Karpas-422 (cell line): ENCODE measurements at regions not wholly inside any gene's neighbourhood (a gene's known extent, or its start where the extent isn't known, plus 50 kb on each side); places are given as distances from the start of the nearest gene placed in this dataset.

Experiments used
- DNase-seq: peaks from one replicate; pipeline ENCODE4 v3.0.0-alpha.2; 2015
- H2AFZ ChIP-seq: fragments of 200-600 bp; sonication (generic); 2 replicates; pipeline ENCODE4 v1.6.1; 2014; ENCODE audit warnings: antibody characterized with exemption, low read length, mixed read lengths
- H3K27ac ChIP-seq: fragments of 200-600 bp; sonication (generic); 2 replicates; pipeline ENCODE4 v1.5.1; 2014; ENCODE audit warnings: mild to moderate bottlenecking, low read length, moderate library complexity
- H3K27me3 ChIP-seq: fragments of 200-600 bp; sonication (generic); 2 replicates; pipeline ENCODE4 v1.6.1; 2014; ENCODE audit warnings: low read length, mixed read lengths
- H3K36me3 ChIP-seq: fragments of 200-600 bp; sonication (generic); 2 replicates; pipeline ENCODE4 v1.6.1; 2014; ENCODE audit warnings: low read length, mixed read lengths; ENCODE audit not compliant: insufficient read depth
- H3K4me1 ChIP-seq: fragments of 200-600 bp; sonication (generic); 2 replicates; pipeline ENCODE4 v1.6.1; 2014; ENCODE audit warnings: mild to moderate bottlenecking, low read length, mixed read lengths
- H3K4me2 ChIP-seq: fragments of 200-600 bp; sonication (generic); 2 replicates; pipeline ENCODE4 v1.6.1; 2014; ENCODE audit warnings: low read length, low read depth, mild to moderate bottlenecking; ENCODE audit not compliant: poor library complexity, severe bottlenecking
- H3K4me3 ChIP-seq: fragments of 200-600 bp; sonication (generic); 2 replicates; pipeline ENCODE4 v1.5.1; 2014; ENCODE audit warnings: mild to moderate bottlenecking, antibody characterized with exemption, low read length, mixed read lengths
- H3K79me2 ChIP-seq: fragments of 200-600 bp; sonication (generic); 2 replicates; pipeline ENCODE4 v1.6.1; 2014; ENCODE audit warnings: mild to moderate bottlenecking, low read length, mixed read lengths
- H3K9ac ChIP-seq: fragments of 200-600 bp; sonication (generic); 2 replicates; pipeline ENCODE4 v1.6.0; 2014; ENCODE audit warnings: low read length
- H3K9me2 ChIP-seq: fragments of 200-600 bp; sonication (generic), shearing (Covaris generic); replicated peaks from 2 replicates; pipeline ENCODE4 v1.6.0; 2014; ENCODE audit warnings: mild to moderate bottlenecking, low read length, moderate library complexity; ENCODE audit not compliant: insufficient read depth
- H3K9me3 ChIP-seq: fragments of 300-700, 200-600 bp; sonication (generic); 2 replicates; pipeline ENCODE4 v1.6.1; 2014; ENCODE audit warnings: low read length, mixed read lengths
- H4K20me1 ChIP-seq: fragments of 200-600 bp; sonication (generic); 2 replicates; pipeline ENCODE4 v1.6.1; 2014; ENCODE audit warnings: mild to moderate bottlenecking, antibody characterized with exemption, low read length, low read depth; ENCODE audit not compliant: insufficient read depth

GRCh38 chr20:17806107-17806506 is 106.3 kb downstream of the BANF2 start:
- Histone ChIP-seq H3K27me3 (no peaks in the 10 kb centered on the region), H3K4me2 (no peak overlapping the region), H3K9me2 (no peaks in the 10 kb centered on the region), H2AFZ (no peak overlapping the region), H3K36me3 (no peaks in the 10 kb centered on the region), H3K27ac (no peak overlapping the region), H3K79me2 (no peaks in the 10 kb centered on the region), H3K9me3 (no peaks in the 10 kb centered on the region), H3K9ac (no peak overlapping the region), H3K4me3 (no peak overlapping the region), H3K4me1 (no peaks in the 10 kb centered on the region), H4K20me1 (no peaks in the 10 kb centered on the region)
- no peak for DNase-seq

GRCh38 chr20:17803765-17804164 is 104.0 kb downstream of the BANF2 start:
- Histone ChIP-seq H3K9ac (no peak overlapping the region), H3K36me3 (no peaks in the 10 kb centered on the region), H3K9me3 (no peaks in the 10 kb centered on the region), H3K27ac (no peak overlapping the region), H4K20me1 (no peaks in the 10 kb centered on the region), H3K4me2 (no peak overlapping the region), H3K27me3 (no peaks in the 10 kb centered on the region), H3K4me1 (no peaks in the 10 kb centered on the region), H2AFZ (no peak overlapping the region), H3K4me3 (no peak overlapping the region), H3K79me2 (no peaks in the 10 kb centered on the region), H3K9me2 (no peaks in the 10 kb centered on the region)
- DNase-seq, result no peak

- no peak overlapping the region for H2AFZ ChIP-seq
- H3K4me3 ChIP-seq, result no peak overlapping the region
- H3K9ac ChIP-seq, result no peak overlapping the region
- no peaks in the 10 kb centered on the region for H3K36me3 ChIP-seq
- H3K27me3 ChIP-seq, result no peaks in the 10 kb centered on the region
- H3K4me1 ChIP-seq, result no peaks in the 10 kb centered on the region
- H3K27ac ChIP-seq, result no peak overlapping the region
- no peaks in the 10 kb centered on the region for H4K20me1 ChIP-seq
- no peaks in the 10 kb centered on the region for H3K9me3 ChIP-seq
- no peak overlapping the region for H3K4me2 ChIP-seq
- no peak for DNase-seq
- H3K79me2 ChIP-seq, result no peaks in the 10 kb centered on the region
- no peaks in the 10 kb centered on the region for H3K9me2 ChIP-seq
Measured at GRCh38 chr20:17799575-17800227, 99.9 kb downstream of the BANF2 start.

- H3K4me2 ChIP-seq, result no peak overlapping the region
- no peak overlapping the region for H3K9ac ChIP-seq
- H3K36me3 ChIP-seq, result no peaks in the 10 kb centered on the region
- no peaks in the 10 kb centered on the region for H3K9me2 ChIP-seq
- no peaks in the 10 kb centered on the region for H3K27me3 ChIP-seq
- H4K20me1 ChIP-seq, result no peaks in the 10 kb centered on the region
- no peaks in the 10 kb centered on the region for H3K9me3 ChIP-seq
- H3K79me2 ChIP-seq, result no peaks in the 10 kb centered on the region
- H3K4me3 ChIP-seq, result no peak overlapping the region
- H3K4me1 ChIP-seq, result no peaks in the 10 kb centered on the region
- no peak overlapping the region for H3K27ac ChIP-seq
- H2AFZ ChIP-seq, result no peak overlapping the region
- no peak for DNase-seq
Measured at GRCh38 chr20:17798601-17799000, 98.8 kb downstream of the BANF2 start.

GRCh38 chr20:17797579-17797978 is 97.8 kb downstream of the BANF2 start:
- no peak overlapping the region for H3K4me3 ChIP-seq
- no peaks in the 10 kb centered on the region for H3K9me2 ChIP-seq
- H3K4me2 ChIP-seq, result no peak overlapping the region
- H4K20me1 ChIP-seq, result no peaks in the 10 kb centered on the region
- DNase-seq, result no peak
- H3K27ac ChIP-seq, result no peak overlapping the region
- H3K36me3 ChIP-seq, result no peaks in the 10 kb centered on the region
- no peaks in the 10 kb centered on the region for H3K9me3 ChIP-seq
- H2AFZ ChIP-seq, result no peak overlapping the region
- no peaks in the 10 kb centered on the region for H3K79me2 ChIP-seq
- no peak overlapping the region for H3K9ac ChIP-seq
- H3K27me3 ChIP-seq, result no peaks in the 10 kb centered on the region
- H3K4me1 ChIP-seq, result no peaks in the 10 kb centered on the region

GRCh38 chr20:17797161-17797560 is 97.4 kb downstream of the BANF2 start:
- Histone ChIP-seq H3K4me1 (no peaks in the 10 kb centered on the region), H3K27me3 (no peaks in the 10 kb centered on the region), H3K9me3 (no peaks in the 10 kb centered on the region), H3K27ac (no peak overlapping the region), H3K36me3 (no peaks in the 10 kb centered on the region), H3K9me2 (no peaks in the 10 kb centered on the region), H2AFZ (no peak overlapping the region), H4K20me1 (no peaks in the 10 kb centered on the region), H3K9ac (no peak overlapping the region), H3K4me2 (no peak overlapping the region), H3K4me3 (no peak overlapping the region), H3K79me2 (no peaks in the 10 kb centered on the region)
- no peak for DNase-seq

GRCh38 chr20:17796091-17796563 is 96.4 kb downstream of the BANF2 start:
- H3K36me3 ChIP-seq, result no peaks in the 10 kb centered on the region
- H3K4me1 ChIP-seq, result no peaks in the 10 kb centered on the region
- no peak for DNase-seq
- no peaks in the 10 kb centered on the region for H3K27me3 ChIP-seq
- no peak overlapping the region for H3K4me2 ChIP-seq
- H3K79me2 ChIP-seq, result no peaks in the 10 kb centered on the region
- no peaks in the 10 kb centered on the region for H4K20me1 ChIP-seq
- no peaks in the 10 kb centered on the region for H3K9me2 ChIP-seq
- H3K9ac ChIP-seq, result no peak overlapping the region
- H3K4me3 ChIP-seq, result no peak overlapping the region
- no peaks in the 10 kb centered on the region for H3K9me3 ChIP-seq
- no peak overlapping the region for H3K27ac ChIP-seq
- H2AFZ ChIP-seq, result no peak overlapping the region

GRCh38 chr20:17795501-17796071 is 95.8 kb downstream of the BANF2 start:
- Histone ChIP-seq H3K27me3 (no peaks in the 10 kb centered on the region), H3K9me3 (no peaks in the 10 kb centered on the region), H3K4me1 (no peaks in the 10 kb centered on the region), H3K79me2 (no peaks in the 10 kb centered on the region), H3K36me3 (no peaks in the 10 kb centered on the region), H3K27ac (no peak overlapping the region), H2AFZ (no peak overlapping the region), H4K20me1 (no peaks in the 10 kb centered on the region), H3K4me2 (no peak overlapping the region), H3K4me3 (no peak overlapping the region), H3K9ac (no peak overlapping the region), H3K9me2 (no peaks in the 10 kb centered on the region)
- no peak for DNase-seq
